ENCODE measurements at regions not wholly inside any gene's neighbourhood (a gene's known extent, or its start where the extent isn't known, plus 50 kb on each side); places are given as distances from the start of the nearest gene placed in this dataset.

- H3K36me3 ChIP-seq (ENCODE audit: insufficient read depth, low read length), result no peaks in the 10 kb centered on the region
- no peaks in the 10 kb centered on the region for H3K27me3 ChIP-seq (ENCODE audit: control insufficient read depth in 1 of 2, insufficient read depth in 2 of 2, low read length in 2 of 2)
- peaks cover 13% of the 10 kb centered on the region for H3K9me3 Mint-ChIP-seq
- H3K4me1 Mint-ChIP-seq (ENCODE audit: low read depth), result no peaks in the 10 kb centered on the region
- intact Hi-C loops (cut with DNase I, micrococcal nuclease), result no loop called here
- DNase-seq (no peak), ATAC-seq (ENCODE audit: poor library complexity) (no peak)
- CTCF ChIA-PET, result no interaction called here
- no peak overlapping the region for H3K27ac ChIP-seq (ENCODE audit: low read depth in 1 of 2, low read length in 2 of 2)
- H3K27me3 Mint-ChIP-seq, result no peaks in the 10 kb centered on the region
- no peaks in the 10 kb centered on the region for H3K36me3 Mint-ChIP-seq (ENCODE audit: low read depth)
- H3K4me3 Mint-ChIP-seq, result no peak overlapping the region
- no peak overlapping the region for H3K27ac Mint-ChIP-seq
- POLR2A ChIA-PET, result no interaction called here
- TF ChIP-seq CTCF (IDR thresholded peaks at IDR 0.05), result no peak
- no peaks in the 10 kb centered on the region for H3K4me1 ChIP-seq (ENCODE audit: insufficient read depth, low read length)
- peaks cover 0 to 3% of the 10 kb centered on the region in 2 experiments for H3K9me3 ChIP-seq (ENCODE audit: control insufficient read depth in 1 of 2, insufficient read depth in 1 of 2, low read length in 2 of 2)
- H3K4me3 ChIP-seq (ENCODE audit: low read length), result no peak overlapping the region
Measured at GRCh38 chr1:68780919-68781318, 284.0 kb upstream of the DEPDC1 start.

- POLR2A ChIA-PET, result no interaction called here
- TF ChIP-seq CTCF (IDR thresholded peaks at IDR 0.05), result no peak
- Histone ChIP-seq H3K36me3 (ENCODE audit: insufficient read depth, low read length) (no peaks in the 10 kb centered on the region), H3K27ac (ENCODE audit: low read depth in 1 of 2, low read length in 2 of 2) (no peak overlapping the region), H3K27me3 (ENCODE audit: control insufficient read depth in 1 of 2, insufficient read depth in 2 of 2, low read length in 2 of 2) (no peaks in the 10 kb centered on the region), H3K9me3 (ENCODE audit: control insufficient read depth in 1 of 2, insufficient read depth in 1 of 2, low read length in 2 of 2) (peaks cover 0 to 6% of the 10 kb centered on the region in 2 experiments), H3K4me3 (ENCODE audit: low read length) (no peak overlapping the region), H3K4me1 (ENCODE audit: insufficient read depth, low read length) (no peaks in the 10 kb centered on the region)
- Mint-ChIP-seq H3K9me3 (peaks cover 12% of the 10 kb centered on the region), H3K27ac (no peak overlapping the region), H3K27me3 (no peaks in the 10 kb centered on the region), H3K36me3 (ENCODE audit: low read depth) (no peaks in the 10 kb centered on the region), H3K4me3 (no peak overlapping the region), H3K4me1 (ENCODE audit: low read depth) (no peaks in the 10 kb centered on the region)
- intact Hi-C loops (cut with DNase I, micrococcal nuclease), result no loop called here
- ATAC-seq (ENCODE audit: poor library complexity) (no peak), DNase-seq (no peak)
- CTCF ChIA-PET, result no interaction called here
Measured at GRCh38 chr1:68782890-68783289, 286.0 kb upstream of the DEPDC1 start.

GRCh38 chr1:68785328-68785727 lies 288.4 kb upstream of the DEPDC1 start:
- no peaks in the 10 kb centered on the region for H3K36me3 ChIP-seq (ENCODE audit: insufficient read depth, low read length)
- intact Hi-C loops (cut with DNase I, micrococcal nuclease), result no loop called here
- no peak overlapping the region for H3K27ac ChIP-seq (ENCODE audit: low read depth in 1 of 2, low read length in 2 of 2)
- no peak overlapping the region for H3K27ac Mint-ChIP-seq
- H3K27me3 ChIP-seq (ENCODE audit: control insufficient read depth in 1 of 2, insufficient read depth in 2 of 2, low read length in 2 of 2), result no peaks in the 10 kb centered on the region
- no peaks in the 10 kb centered on the region for H3K36me3 Mint-ChIP-seq (ENCODE audit: low read depth)
- no peaks in the 10 kb centered on the region for H3K4me1 Mint-ChIP-seq (ENCODE audit: low read depth)
- no peak for TF ChIP-seq CTCF (IDR thresholded peaks at IDR 0.05)
- ChIA-PET POLR2A (no interaction called here), CTCF (no interaction called here)
- ATAC-seq (ENCODE audit: poor library complexity) (no peak), DNase-seq (no peak)
- H3K4me3 Mint-ChIP-seq, result no peak overlapping the region
- no peaks in the 10 kb centered on the region for H3K4me1 ChIP-seq (ENCODE audit: insufficient read depth, low read length)
- peaks cover 0 to 6% of the 10 kb centered on the region in 2 experiments for H3K9me3 ChIP-seq (ENCODE audit: control insufficient read depth in 1 of 2, insufficient read depth in 1 of 2, low read length in 2 of 2)
- no peak overlapping the region for H3K4me3 ChIP-seq (ENCODE audit: low read length)
- peaks cover 5% of the 10 kb centered on the region for H3K9me3 Mint-ChIP-seq
- no peaks in the 10 kb centered on the region for H3K27me3 Mint-ChIP-seq
